ENCODE measurements at regions not wholly inside any gene's neighbourhood (a gene's known extent, or its start where the extent isn't known, plus 50 kb on each side); places are given as distances from the start of the nearest gene placed in this dataset.

GRCh38 chr2:7279421-7279949, 362.3 kb downstream of the RNF144A start:
- no peak for DNase-seq (ENCODE audit: low read depth in 4 of 4, low spot score in 3 of 4)

DNA sequence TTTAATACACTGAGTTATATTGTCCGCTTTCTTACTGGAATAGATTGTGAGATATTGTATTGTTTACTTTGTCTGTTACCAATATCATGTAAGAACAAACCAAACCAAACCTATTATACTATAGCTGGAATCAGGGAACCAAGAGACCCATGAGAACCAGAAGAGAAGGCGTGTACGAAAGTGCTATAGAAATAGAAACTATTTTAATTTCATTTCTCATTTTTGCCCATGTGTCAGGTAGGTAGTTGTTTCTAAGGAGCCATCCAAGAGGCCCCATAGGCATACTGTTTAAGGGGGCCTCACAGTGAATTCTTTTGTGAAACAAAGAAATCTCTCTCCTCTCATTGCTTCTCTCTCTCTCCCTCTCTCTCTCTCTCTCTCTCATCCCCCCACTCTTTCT, 363.6 kb downstream of the RNF144A start:
- no peak for DNase-seq (ENCODE audit: low read depth in 4 of 4, low spot score in 3 of 4)

- DNase-seq (ENCODE audit: low read depth in 4 of 4, low spot score in 3 of 4) = no peak
Measured at GRCh38 chr2:7281231-7282201, 364.3 kb downstream of the RNF144A start.

DNA sequence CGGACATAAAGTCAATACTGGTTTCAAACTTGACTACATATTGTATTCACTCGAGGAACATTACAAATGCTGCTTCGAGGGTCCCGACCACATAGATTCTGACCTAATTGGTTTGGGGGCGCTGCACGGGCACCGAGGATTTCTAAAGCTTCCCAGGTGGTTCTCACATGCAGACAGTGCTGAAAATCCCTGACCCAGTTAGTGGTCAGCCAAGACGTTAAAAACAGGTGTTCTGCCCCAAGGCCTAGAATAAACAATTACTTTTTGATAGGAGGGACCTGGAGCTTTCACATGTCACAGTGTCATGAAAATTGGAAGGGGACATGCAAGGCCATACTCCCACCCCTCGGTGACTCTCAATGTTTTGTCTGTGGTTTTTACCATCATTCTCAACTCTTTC, 368.9 kb downstream of the RNF144A start:
- DNase-seq (ENCODE audit: low read depth in 4 of 4, low spot score in 3 of 4) = no peak

- no peak for DNase-seq (ENCODE audit: low read depth in 4 of 4, low spot score in 3 of 4)
Measured at GRCh38 chr2:7288484-7288883, 371.3 kb downstream of the RNF144A start.

DNA sequence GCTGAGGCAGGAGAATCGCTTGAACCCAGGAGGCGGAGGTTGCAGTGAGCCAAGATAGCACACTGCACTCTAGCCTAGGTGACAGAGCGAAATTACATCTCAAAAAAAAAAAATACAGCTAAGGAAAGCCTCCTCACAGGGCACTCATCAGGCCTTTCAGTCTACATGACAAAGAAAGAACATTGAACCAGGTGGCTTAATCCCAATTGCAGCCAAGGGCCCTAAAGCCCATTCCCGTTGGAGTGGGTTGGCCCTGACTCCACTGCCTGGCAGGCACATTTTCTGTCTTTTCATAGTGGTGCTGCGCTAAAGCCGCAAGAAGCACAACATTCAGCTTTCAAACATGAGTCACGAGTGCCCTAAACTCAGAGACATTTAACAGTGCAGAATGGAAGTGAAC, 372.5 kb downstream of the RNF144A start:
- DNase-seq (ENCODE audit: low read depth in 4 of 4, low spot score in 3 of 4) = no peak

DNA sequence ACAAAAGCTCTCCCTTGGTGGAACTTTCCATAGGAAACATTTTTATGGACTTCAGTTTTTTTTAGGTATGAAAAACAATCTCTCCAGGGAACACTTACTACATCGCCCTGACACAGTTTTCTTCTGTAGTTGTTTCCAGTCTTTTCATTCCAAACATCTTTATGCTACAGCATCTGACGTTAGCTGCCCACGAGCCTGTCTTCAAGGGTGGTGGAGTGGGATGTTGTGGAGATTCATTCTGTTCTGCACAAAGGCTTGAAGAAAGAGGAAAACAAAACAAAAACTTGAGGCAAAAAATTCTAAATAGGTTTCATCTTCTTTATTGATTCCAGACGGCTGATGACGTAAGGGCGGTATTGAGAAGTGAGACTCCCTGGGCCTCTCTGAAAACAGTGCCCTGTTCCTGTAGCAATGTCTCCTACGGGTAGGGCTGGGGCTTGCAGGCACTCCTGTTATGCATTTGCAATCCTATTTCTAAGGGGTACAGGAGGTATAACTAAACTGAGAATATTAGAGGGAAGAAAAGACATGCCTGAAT, 375.0 kb downstream of the RNF144A start:
- no peak for DNase-seq (ENCODE audit: low read depth in 4 of 4, low spot score in 3 of 4)

DNA sequence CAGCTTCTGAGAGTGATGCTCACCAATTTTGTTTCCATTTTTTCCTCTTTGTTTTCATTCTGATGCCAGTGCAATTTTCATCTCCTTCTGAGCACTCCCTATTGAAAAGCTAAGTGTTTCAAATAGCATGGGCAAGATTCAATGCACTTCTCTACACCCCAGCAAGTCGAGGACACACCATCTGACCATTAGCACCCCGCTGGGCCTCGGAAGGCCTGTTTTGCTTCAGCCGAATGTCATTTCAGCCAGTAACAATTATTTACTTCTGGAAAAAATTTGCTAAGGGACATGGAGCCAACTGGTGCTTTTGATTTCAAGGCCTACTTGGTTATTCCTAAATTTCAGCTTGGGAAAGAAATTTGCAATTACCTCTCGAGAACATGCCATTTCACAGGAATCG, 392.4 kb downstream of the RNF144A start:
- no peak for DNase-seq (ENCODE audit: low read depth in 4 of 4, low spot score in 3 of 4)

DNA sequence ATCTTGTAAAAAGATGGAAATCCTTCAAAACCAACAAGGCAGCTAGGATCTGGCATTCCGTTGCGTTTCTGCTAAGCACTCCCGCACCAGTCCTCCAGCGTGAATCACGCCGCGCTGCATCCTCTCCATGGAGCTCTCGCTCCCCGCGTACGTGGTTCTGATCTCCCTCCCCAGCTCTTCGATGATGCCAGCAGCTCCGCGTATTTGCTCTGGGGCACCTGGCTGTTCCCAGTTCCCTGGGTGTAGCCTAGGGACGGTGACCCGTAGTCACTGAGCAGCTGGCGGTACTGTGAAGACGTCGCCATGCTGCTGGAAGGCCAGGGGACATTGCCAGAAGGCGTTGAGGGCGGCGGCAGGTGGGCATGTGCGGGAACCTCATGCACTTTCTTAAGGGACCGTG, 407.5 kb downstream of the RNF144A start:
- DNase-seq (ENCODE audit: low read depth in 4 of 4, low spot score in 3 of 4) = no peak

- DNase-seq (ENCODE audit: low read depth in 4 of 4, low spot score in 3 of 4) = no peak
Measured at GRCh38 chr2:7325186-7325585, 408.0 kb downstream of the RNF144A start.

- no peak for DNase-seq (ENCODE audit: low read depth in 4 of 4, low spot score in 3 of 4)
Measured at GRCh38 chr2:7329465-7329864, 412.3 kb downstream of the RNF144A start.

DNA sequence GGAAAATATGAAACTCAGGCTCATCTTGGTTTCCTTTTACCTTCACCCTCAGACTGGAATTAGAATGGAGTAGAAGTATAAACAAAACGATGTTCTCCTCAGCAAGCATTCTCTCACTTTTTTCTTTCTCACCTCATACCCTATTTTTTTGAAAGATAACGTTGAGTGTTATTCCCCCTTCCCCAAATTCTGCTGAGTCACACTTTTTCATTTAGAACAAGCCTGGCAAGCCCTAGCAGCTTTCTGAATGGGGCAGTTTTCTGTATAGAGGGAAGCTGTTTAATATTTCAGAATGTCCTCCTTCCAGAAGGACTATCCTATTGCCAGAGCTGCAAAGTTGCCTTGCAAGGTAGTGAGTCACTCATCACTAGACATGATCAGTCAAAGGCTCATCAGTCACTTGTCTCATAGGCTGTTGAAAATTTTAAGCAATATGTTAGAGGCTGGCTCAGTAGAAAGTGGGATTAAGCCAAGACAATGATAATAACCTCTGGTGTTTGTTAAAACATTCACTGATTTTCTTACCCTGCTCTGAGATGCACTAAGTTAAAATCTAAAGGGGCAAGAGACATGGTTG, 416.1 kb downstream of the RNF144A start:
- DNase-seq (ENCODE audit: low read depth in 4 of 4, low spot score in 3 of 4) = no peak

GRCh38 chr2:7333960-7334493, 416.8 kb downstream of the RNF144A start:
- no peak for DNase-seq (ENCODE audit: low read depth in 4 of 4, low spot score in 3 of 4)

DNA sequence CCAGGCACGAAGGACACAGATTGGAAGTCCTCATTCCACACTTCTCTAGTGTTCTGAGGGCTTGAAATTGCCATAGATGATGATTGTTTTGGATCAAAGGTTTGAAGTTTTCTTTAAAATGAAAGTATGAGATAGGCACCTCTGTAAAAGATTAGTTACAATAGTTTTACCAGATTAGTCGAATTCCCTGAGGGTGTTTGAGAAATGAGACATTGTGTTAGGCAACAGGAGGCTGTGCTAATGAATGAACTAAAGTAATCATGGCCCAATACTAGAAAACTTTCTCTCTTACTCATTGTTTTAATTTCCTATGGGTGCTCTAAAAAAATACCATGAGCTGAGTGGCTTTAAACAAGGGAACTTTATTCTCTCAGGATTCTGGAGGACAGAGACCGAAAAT, 421.7 kb downstream of the RNF144A start:
- DNase-seq (ENCODE audit: low read depth in 4 of 4, low spot score in 3 of 4) = no peak

GRCh38 chr2:7346336-7346735, 429.1 kb downstream of the RNF144A start:
- DNase-seq (ENCODE audit: low read depth in 4 of 4, low spot score in 3 of 4) = no peak

DNA sequence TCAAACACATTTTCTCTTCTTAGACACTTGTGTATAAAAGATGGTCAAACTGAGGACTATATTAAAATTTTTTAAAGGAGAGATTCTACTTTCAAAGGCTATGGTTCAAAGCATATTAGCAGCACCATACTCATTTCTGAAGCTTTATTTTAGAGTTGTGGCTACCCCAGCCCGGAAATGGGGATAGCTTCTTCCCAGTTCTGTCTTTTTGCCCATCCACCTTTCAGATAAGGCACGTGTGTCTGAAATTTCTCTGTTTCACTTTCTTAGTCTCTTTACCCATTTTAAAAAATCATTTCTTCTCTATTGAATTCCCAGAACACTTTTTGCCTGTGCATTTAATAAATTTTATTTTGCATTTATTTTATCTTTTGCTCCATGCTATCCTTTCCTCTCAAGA, 431.5 kb downstream of the RNF144A start:
- DNase-seq (ENCODE audit: low read depth in 4 of 4, low spot score in 3 of 4) = no peak

DNA sequence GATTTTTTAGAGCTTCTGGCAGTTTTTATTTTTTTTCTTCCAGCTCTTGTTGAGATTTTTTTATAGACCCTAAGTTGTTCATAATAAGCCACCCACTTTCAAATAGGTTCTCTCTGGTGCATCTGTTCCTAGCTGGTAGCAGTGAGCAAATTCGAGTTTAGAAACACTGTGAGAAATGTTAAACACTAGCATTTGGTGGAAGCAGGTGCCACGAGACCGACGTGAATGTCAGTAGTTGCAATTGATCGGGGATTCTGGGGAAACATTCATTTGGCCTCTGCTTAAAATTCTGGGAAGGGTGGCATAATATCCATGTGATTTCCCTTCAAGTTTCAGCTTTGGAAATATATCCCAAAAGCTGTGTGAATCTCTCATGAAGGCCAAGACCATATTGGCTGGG, 435.0 kb downstream of the RNF144A start:
- DNase-seq (ENCODE audit: low read depth in 4 of 4, low spot score in 3 of 4) = no peak

DNA sequence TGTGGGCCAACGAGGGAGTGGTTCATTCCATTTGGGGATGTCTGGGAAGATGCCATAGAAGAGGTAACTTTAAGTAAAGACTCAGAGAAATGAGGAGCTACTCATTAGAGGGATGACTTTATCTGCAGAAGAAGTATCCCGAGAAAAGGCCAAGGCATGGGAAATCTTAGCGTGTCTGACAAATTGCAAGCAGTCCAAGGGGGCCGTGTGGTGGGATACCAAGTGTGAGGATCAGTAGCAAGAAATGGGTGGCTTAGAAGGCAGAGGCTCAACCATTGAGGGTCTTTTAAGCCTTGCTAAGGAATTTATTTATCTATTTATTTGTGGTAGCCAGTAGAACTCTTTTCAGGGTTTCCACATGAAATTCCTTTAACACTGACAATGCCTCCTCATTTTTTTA, 436.4 kb downstream of the RNF144A start:
- no peak for DNase-seq (ENCODE audit: low read depth in 4 of 4, low spot score in 3 of 4)

DNA sequence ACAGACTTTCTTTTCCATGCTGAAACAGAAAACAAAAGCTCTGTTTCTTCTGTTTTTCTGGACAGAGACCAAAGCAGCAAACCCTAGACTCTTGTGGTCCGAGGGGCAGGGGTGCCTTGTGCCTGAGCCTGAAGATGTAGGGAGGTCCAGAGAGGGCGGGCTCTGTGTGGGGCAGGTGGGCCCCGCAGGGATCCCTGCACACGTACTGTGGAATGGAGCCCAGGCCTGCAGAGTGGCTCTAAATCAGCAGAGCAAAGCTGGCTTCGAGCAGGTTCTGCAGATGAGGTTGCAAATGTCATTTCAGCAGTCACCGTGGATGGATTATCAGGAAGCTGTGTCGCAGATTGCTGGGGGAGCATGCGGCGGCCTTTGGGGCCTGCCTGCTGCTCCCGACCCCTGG, 438.6 kb downstream of the RNF144A start:
- DNase-seq (ENCODE audit: low read depth in 4 of 4, low spot score in 3 of 4) = no peak

DNA sequence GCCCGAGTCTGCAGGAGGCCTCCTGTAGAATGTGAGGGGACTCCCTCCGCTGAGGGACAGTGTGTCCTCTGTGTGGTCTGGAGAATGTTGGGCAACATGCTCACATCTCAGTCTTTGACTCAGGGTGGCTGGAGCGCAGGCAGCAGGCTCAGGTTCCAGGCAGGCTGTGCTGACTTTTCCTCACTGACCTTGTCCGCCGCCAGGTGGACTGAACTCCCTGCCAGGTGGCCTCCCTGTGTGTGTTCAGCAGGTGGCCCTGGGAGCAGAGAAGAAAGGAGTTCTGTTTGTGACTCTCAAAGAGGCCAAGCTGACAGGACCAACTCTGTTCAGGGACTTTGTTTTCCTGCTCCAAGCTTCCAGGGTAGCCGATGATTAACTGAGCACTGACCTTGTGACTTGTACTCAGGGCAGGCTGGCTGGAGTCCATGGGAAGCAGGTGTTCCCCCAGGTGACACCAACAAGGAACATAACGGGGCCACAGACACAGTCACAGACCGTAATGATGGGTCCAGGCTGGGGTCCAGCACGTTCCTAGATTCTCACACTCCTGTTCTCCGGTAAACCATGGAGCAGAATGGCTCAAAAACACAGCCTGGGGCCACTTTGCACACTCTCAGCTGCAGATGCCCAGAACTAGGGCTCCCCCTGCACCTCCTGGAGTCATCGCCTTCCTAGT, 439.8 kb downstream of the RNF144A start:
- no peak for DNase-seq (ENCODE audit: low read depth in 4 of 4, low spot score in 3 of 4)

- DNase-seq (ENCODE audit: low read depth in 4 of 4, low spot score in 3 of 4) = no peak
Measured at GRCh38 chr2:7357993-7358392, 440.8 kb downstream of the RNF144A start.

Measured in right renal pelvis (tissue), 4 donors.